ENCODE measurements at regions not wholly inside any gene's neighbourhood (a gene's known extent, or its start where the extent isn't known, plus 50 kb on each side); places are given as distances from the start of the nearest gene placed in this dataset.

DNA sequence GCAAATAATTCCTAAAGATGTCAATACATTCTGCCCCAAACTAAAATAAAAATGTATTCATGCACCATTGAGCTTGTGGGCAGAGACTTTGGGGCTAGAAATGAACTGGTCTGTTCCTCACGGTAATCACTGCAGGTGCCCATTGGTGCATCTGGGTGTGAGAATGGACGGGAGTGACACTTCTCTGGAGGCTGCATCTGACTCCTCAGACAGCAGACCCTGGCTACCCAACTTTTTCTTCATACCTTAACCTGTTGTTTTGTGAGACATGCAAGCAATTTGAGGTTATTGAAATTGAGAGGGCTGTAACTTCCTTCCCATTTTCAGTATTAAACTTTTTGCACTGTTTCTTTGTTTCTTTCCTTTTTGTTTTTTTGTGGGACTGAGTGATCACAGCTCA, 333.4 kb downstream of the ICE1 start:
- TF ChIP-seq, protein P1, sequence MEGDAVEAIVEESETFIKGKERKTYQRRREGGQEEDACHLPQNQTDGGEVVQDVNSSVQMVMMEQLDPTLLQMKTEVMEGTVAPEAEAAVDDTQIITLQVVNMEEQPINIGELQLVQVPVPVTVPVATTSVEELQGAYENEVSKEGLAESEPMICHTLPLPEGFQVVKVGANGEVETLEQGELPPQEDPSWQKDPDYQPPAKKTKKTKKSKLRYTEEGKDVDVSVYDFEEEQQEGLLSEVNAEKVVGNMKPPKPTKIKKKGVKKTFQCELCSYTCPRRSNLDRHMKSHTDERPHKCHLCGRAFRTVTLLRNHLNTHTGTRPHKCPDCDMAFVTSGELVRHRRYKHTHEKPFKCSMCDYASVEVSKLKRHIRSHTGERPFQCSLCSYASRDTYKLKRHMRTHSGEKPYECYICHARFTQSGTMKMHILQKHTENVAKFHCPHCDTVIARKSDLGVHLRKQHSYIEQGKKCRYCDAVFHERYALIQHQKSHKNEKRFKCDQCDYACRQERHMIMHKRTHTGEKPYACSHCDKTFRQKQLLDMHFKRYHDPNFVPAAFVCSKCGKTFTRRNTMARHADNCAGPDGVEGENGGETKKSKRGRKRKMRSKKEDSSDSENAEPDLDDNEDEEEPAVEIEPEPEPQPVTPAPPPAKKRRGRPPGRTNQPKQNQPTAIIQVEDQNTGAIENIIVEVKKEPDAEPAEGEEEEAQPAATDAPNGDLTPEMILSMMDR (IDR thresholded peaks at IDR 0.05), result no peak
- no peak for TF ChIP-seq ESRRA (CRISPR knock-in tag; IDR thresholded peaks at IDR 0.05; ENCODE audit: borderline replicate concordance)
- TF ChIP-seq, protein P2, sequence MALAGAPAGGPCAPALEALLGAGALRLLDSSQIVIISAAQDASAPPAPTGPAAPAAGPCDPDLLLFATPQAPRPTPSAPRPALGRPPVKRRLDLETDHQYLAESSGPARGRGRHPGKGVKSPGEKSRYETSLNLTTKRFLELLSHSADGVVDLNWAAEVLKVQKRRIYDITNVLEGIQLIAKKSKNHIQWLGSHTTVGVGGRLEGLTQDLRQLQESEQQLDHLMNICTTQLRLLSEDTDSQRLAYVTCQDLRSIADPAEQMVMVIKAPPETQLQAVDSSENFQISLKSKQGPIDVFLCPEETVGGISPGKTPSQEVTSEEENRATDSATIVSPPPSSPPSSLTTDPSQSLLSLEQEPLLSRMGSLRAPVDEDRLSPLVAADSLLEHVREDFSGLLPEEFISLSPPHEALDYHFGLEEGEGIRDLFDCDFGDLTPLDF (CRISPR knock-in tag; IDR thresholded peaks at IDR 0.05), result no peak
- no peak for TF ChIP-seq NR1H2 (CRISPR knock-in tag; IDR thresholded peaks at IDR 0.05)
- no peak for TF ChIP-seq TP53 (CRISPR knock-in tag; IDR thresholded peaks at IDR 0.05)
- TF ChIP-seq ZNF138 (CRISPR knock-in tag; conservative IDR thresholded peaks at IDR 0.05), result no peak
- TF ChIP-seq NR2C2 (CRISPR knock-in tag; IDR thresholded peaks at IDR 0.05), result no peak
